ENCODE measurements at regions not wholly inside any gene's neighbourhood (a gene's known extent, or its start where the extent isn't known, plus 50 kb on each side); places are given as distances from the start of the nearest gene placed in this dataset.

DNA sequence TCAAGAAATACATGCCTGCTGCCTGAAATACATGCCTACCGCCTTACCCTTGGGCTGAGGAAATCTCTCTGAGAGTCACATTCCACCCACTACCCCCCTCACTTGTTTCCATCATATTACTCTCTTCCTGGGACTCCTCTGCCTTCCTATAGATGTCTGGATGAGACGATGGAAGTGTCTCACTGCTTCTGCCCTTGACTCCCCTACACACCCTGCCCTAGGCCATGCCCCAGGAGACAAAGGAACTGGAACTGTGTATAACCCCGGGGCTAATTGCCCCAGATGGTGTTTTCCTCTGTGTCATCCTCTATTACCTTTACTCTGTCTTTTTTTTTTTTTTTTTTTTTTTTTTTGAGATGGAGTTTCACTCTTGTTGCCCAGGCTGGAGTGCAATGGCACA, 102.0 kb downstream of the GTPBP8 start (continued):
- TF ChIP-seq, protein P1, sequence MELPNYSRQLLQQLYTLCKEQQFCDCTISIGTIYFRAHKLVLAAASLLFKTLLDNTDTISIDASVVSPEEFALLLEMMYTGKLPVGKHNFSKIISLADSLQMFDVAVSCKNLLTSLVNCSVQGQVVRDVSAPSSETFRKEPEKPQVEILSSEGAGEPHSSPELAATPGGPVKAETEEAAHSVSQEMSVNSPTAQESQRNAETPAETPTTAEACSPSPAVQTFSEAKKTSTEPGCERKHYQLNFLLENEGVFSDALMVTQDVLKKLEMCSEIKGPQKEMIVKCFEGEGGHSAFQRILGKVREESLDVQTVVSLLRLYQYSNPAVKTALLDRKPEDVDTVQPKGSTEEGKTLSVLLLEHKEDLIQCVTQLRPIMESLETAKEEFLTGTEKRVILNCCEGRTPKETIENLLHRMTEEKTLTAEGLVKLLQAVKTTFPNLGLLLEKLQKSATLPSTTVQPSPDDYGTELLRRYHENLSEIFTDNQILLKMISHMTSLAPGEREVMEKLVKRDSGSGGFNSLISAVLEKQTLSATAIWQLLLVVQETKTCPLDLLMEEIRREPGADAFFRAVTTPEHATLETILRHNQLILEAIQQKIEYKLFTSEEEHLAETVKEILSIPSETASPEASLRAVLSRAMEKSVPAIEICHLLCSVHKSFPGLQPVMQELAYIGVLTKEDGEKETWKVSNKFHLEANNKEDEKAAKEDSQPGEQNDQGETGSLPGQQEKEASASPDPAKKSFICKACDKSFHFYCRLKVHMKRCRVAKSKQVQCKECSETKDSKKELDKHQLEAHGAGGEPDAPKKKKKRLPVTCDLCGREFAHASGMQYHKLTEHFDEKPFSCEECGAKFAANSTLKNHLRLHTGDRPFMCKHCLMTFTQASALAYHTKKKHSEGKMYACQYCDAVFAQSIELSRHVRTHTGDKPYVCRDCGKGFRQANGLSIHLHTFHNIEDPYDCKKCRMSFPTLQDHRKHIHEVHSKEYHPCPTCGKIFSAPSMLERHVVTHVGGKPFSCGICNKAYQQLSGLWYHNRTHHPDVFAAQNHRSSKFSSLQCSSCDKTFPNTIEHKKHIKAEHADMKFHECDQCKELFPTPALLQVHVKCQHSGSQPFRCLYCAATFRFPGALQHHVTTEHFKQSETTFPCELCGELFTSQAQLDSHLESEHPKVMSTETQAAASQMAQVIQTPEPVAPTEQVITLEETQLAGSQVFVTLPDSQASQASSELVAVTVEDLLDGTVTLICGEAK (IDR thresholded peaks at IDR 0.05), result no peak
- TF ChIP-seq, protein P1 (CRISPR knock-in tag; IDR thresholded peaks at IDR 0.05), result no peak
- no peak for TF ChIP-seq NCOA6 (IDR thresholded peaks at IDR 0.05)
- TF ChIP-seq TEAD4 (IDR thresholded peaks at IDR 0.05; ENCODE audit: low read length), result no peak
- TF ChIP-seq TEAD4 (CRISPR knock-in tag; IDR thresholded peaks at IDR 0.05; ENCODE audit: borderline replicate concordance), result no peak
- no peak for TF ChIP-seq NR2F6 (CRISPR knock-in tag; IDR thresholded peaks at IDR 0.05)
- TF ChIP-seq, protein P2, sequence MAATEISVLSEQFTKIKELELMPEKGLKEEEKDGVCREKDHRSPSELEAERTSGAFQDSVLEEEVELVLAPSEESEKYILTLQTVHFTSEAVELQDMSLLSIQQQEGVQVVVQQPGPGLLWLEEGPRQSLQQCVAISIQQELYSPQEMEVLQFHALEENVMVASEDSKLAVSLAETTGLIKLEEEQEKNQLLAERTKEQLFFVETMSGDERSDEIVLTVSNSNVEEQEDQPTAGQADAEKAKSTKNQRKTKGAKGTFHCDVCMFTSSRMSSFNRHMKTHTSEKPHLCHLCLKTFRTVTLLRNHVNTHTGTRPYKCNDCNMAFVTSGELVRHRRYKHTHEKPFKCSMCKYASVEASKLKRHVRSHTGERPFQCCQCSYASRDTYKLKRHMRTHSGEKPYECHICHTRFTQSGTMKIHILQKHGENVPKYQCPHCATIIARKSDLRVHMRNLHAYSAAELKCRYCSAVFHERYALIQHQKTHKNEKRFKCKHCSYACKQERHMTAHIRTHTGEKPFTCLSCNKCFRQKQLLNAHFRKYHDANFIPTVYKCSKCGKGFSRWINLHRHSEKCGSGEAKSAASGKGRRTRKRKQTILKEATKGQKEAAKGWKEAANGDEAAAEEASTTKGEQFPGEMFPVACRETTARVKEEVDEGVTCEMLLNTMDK (IDR thresholded peaks at IDR 0.05; ENCODE audit: borderline replicate concordance, insufficient read depth, low read depth, low read length, poor library complexity, severe bottlenecking), result no peak
- TF ChIP-seq DPF2 (IDR thresholded peaks at IDR 0.05), result no peak
- no peak for TF ChIP-seq TARDBP (IDR thresholded peaks at IDR 0.05)
- TF ChIP-seq FOXJ2 (tag; IDR thresholded peaks at IDR 0.05), result no peak
- TF ChIP-seq, protein P3, sequence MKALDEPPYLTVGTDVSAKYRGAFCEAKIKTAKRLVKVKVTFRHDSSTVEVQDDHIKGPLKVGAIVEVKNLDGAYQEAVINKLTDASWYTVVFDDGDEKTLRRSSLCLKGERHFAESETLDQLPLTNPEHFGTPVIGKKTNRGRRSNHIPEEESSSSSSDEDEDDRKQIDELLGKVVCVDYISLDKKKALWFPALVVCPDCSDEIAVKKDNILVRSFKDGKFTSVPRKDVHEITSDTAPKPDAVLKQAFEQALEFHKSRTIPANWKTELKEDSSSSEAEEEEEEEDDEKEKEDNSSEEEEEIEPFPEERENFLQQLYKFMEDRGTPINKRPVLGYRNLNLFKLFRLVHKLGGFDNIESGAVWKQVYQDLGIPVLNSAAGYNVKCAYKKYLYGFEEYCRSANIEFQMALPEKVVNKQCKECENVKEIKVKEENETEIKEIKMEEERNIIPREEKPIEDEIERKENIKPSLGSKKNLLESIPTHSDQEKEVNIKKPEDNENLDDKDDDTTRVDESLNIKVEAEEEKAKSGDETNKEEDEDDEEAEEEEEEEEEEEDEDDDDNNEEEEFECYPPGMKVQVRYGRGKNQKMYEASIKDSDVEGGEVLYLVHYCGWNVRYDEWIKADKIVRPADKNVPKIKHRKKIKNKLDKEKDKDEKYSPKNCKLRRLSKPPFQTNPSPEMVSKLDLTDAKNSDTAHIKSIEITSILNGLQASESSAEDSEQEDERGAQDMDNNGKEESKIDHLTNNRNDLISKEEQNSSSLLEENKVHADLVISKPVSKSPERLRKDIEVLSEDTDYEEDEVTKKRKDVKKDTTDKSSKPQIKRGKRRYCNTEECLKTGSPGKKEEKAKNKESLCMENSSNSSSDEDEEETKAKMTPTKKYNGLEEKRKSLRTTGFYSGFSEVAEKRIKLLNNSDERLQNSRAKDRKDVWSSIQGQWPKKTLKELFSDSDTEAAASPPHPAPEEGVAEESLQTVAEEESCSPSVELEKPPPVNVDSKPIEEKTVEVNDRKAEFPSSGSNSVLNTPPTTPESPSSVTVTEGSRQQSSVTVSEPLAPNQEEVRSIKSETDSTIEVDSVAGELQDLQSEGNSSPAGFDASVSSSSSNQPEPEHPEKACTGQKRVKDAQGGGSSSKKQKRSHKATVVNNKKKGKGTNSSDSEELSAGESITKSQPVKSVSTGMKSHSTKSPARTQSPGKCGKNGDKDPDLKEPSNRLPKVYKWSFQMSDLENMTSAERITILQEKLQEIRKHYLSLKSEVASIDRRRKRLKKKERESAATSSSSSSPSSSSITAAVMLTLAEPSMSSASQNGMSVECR (CRISPR knock-in tag; IDR thresholded peaks at IDR 0.05), result no peak

All from K562 (cell line).